ENCODE measurements at regions not wholly inside any gene's neighbourhood (a gene's known extent, or its start where the extent isn't known, plus 50 kb on each side); places are given as distances from the start of the nearest gene placed in this dataset.

GRCh38 chr12:125878483-125878882 is 813.2 kb downstream of the AACS start:
- TF ChIP-seq CTCF (IDR thresholded peaks at IDR 0.05; ENCODE audit: control extremely low read depth, extremely low read depth): no peak
- no peaks in the 10 kb centered on the region for H3K4me1 ChIP-seq (ENCODE audit: control insufficient read depth in 5 of 5, insufficient read depth in 5 of 5, low read length in 5 of 5)
- H3K9ac ChIP-seq (ENCODE audit: insufficient read depth in 1 of 2, low read length in 2 of 2): no peak overlapping the region
- no peaks in the 10 kb centered on the region for H3K36me3 ChIP-seq (ENCODE audit: control insufficient read depth in 4 of 4, insufficient read depth in 4 of 4, low read length in 4 of 4)
- ATAC-seq (ENCODE audit: insufficient read depth, low FRiP score): no peak
- H3K4me3 ChIP-seq: no peak overlapping the region
- peaks cover 0 to 4% (median 0%) of the 10 kb centered on the region in 4 donors for H3K9me3 ChIP-seq (ENCODE audit: control insufficient read depth in 4 of 4, insufficient read depth in 3 of 4, low read length in 3 of 4)
- H3K27me3 ChIP-seq (ENCODE audit: control insufficient read depth in 3 of 3, insufficient read depth in 3 of 3, low read length in 2 of 3): no peaks in the 10 kb centered on the region
- no peak for DNase-seq
- WGBS, 2 donors: 35 to 42% methylated on average over 4 of the region's 4 CpGs
- no peak overlapping the region for H3K27ac ChIP-seq (ENCODE audit: low read depth in 1 of 2, low read length in 1 of 2)

- Histone ChIP-seq H3K9me3 (ENCODE audit: control insufficient read depth in 4 of 4, insufficient read depth in 3 of 4, low read length in 3 of 4) (peaks cover 0 to 3% (median 0%) of the 10 kb centered on the region in 4 donors), H3K4me1 (ENCODE audit: control insufficient read depth in 5 of 5, insufficient read depth in 5 of 5, low read length in 5 of 5) (no peaks in the 10 kb centered on the region), H3K4me3 (no peak overlapping the region), H3K9ac (ENCODE audit: insufficient read depth in 1 of 2, low read length in 2 of 2) (no peak overlapping the region), H3K27me3 (ENCODE audit: control insufficient read depth in 3 of 3, insufficient read depth in 3 of 3, low read length in 2 of 3) (no peaks in the 10 kb centered on the region), H3K36me3 (ENCODE audit: control insufficient read depth in 4 of 4, insufficient read depth in 4 of 4, low read length in 4 of 4) (no peaks in the 10 kb centered on the region), H3K27ac (ENCODE audit: low read depth in 1 of 2, low read length in 1 of 2) (no peak overlapping the region)
- ATAC-seq (ENCODE audit: insufficient read depth, low FRiP score) (no peak), DNase-seq (no peak)
- 46 to 60% methylated on average over 3 of the region's 3 CpGs for WGBS, 2 donors
- TF ChIP-seq CTCF (IDR thresholded peaks at IDR 0.05; ENCODE audit: control extremely low read depth, extremely low read depth): no peak
Measured at GRCh38 chr12:125882141-125882540, 816.9 kb downstream of the AACS start.

GRCh38 chr12:125888921-125889320 is 823.7 kb downstream of the AACS start:
- H3K4me1 ChIP-seq (ENCODE audit: control insufficient read depth in 5 of 5, insufficient read depth in 5 of 5, low read length in 5 of 5): peaks cover 0 to 1% (median 0%) of the 10 kb centered on the region in 5 donors
- H3K4me3 ChIP-seq: no peak overlapping the region
- DNase-seq: no peak
- H3K36me3 ChIP-seq (ENCODE audit: control insufficient read depth in 4 of 4, insufficient read depth in 4 of 4, low read length in 4 of 4): no peaks in the 10 kb centered on the region
- no peak overlapping the region for H3K27ac ChIP-seq (ENCODE audit: low read depth in 1 of 2, low read length in 1 of 2)
- H3K9me3 ChIP-seq (ENCODE audit: control insufficient read depth in 4 of 4, insufficient read depth in 3 of 4, low read length in 3 of 4): peaks cover 0 to 2% (median 0%) of the 10 kb centered on the region in 4 donors
- no peak for TF ChIP-seq CTCF (IDR thresholded peaks at IDR 0.05; ENCODE audit: control extremely low read depth, extremely low read depth)
- H3K9ac ChIP-seq (ENCODE audit: insufficient read depth in 1 of 2, low read length in 2 of 2): no peak overlapping the region
- no peaks in the 10 kb centered on the region for H3K27me3 ChIP-seq (ENCODE audit: control insufficient read depth in 3 of 3, insufficient read depth in 3 of 3, low read length in 2 of 3)
- ATAC-seq (ENCODE audit: insufficient read depth, low FRiP score): no peak

- ATAC-seq (ENCODE audit: insufficient read depth, low FRiP score): no peak
- no peak for TF ChIP-seq CTCF (IDR thresholded peaks at IDR 0.05; ENCODE audit: control extremely low read depth, extremely low read depth)
Measured at GRCh38 chr12:125889742-125890141, 824.5 kb downstream of the AACS start.

More at GRCh38 chr12:125889742-125890141, 824.5 kb downstream of the AACS start:
- H3K27ac ChIP-seq (ENCODE audit: low read depth in 1 of 2, low read length in 1 of 2): no peak overlapping the region
- H3K9ac ChIP-seq (ENCODE audit: insufficient read depth in 1 of 2, low read length in 2 of 2): no peak overlapping the region
- DNase-seq: no peak
- no peaks in the 10 kb centered on the region for H3K27me3 ChIP-seq (ENCODE audit: control insufficient read depth in 3 of 3, insufficient read depth in 3 of 3, low read length in 2 of 3)
- 54 to 58% methylated on average over 6 of the region's 6 CpGs for WGBS, 2 donors
- H3K36me3 ChIP-seq (ENCODE audit: control insufficient read depth in 4 of 4, insufficient read depth in 4 of 4, low read length in 4 of 4): no peaks in the 10 kb centered on the region
- peaks cover 0 to 2% (median 0%) of the 10 kb centered on the region in 4 donors for H3K9me3 ChIP-seq (ENCODE audit: control insufficient read depth in 4 of 4, insufficient read depth in 3 of 4, low read length in 3 of 4)
- H3K4me3 ChIP-seq: no peak overlapping the region
- H3K4me1 ChIP-seq (ENCODE audit: control insufficient read depth in 5 of 5, insufficient read depth in 5 of 5, low read length in 5 of 5): peaks cover 0 to 1% (median 0%) of the 10 kb centered on the region in 5 donors
